SIG-M5 treated with dmso at 0.1 percent for 504 hours (cell line): ENCODE measurements at regions not wholly inside any gene's neighbourhood (a gene's known extent, or its start where the extent isn't known, plus 50 kb on each side); places are given as distances from the start of the nearest gene placed in this dataset.
"Not testable (repeated sequence)": the region's sequence is repeated elsewhere in the genome, so short reads cannot be mapped to it uniquely, and the experiment has no call there.

Source experiments
- DNase-seq: peaks from one replicate; lab custom pipeline; 2025; ENCODE audit not compliant: unreplicated experiment; lab: John Stamatoyannopoulos, UW

GRCh38 chr2:239866778-239867177 is 158.4 kb downstream of the NDUFA10 start:
- no peak for DNase-seq

GRCh38 chr2:239866350-239866749 is 158.8 kb downstream of the NDUFA10 start:
- DNase-seq, result no peak

DNA sequence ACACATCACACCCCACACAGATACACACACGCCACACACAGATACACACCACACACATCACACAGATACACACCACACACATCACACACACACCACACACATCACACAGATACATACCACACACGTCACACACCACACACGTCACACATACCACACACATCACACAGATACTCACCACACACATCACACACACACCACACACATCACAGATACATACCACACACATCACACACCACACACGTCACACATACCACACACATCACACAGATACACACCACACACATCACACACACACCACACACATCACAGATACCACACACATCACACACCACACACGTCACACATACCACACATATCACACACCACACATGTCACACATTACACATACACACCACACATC is 159.3 kb downstream of the NDUFA10 start:
- not testable (repeated sequence) for DNase-seq

- DNase-seq, result no peak
Observed at GRCh38 chr2:239865059-239865639, 160.0 kb downstream of the NDUFA10 start.

- no peak for DNase-seq
Observed at GRCh38 chr2:239864247-239865058, 160.7 kb downstream of the NDUFA10 start.

DNA sequence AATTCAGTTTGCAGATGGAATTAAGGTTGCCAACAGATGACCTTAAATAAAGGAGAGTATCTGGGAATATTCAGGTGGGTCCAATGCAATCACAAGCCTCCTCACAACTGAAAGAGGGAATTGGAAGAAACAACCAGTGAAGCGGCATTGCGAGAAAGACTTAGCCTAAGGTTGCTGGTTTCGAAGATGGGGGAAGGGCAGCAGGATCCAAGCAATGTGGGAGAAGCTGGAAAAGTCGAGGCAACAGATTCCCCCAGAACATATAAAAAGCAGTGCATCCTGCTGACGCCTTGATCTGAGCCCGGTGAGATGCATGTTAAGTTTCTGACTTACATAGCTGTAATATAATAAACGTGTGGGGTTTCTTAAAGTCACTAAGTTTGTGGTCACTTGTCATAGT is 162.5 kb downstream of the NDUFA10 start:
- DNase-seq, result no peak

- DNase-seq, result no peak
Observed at GRCh38 chr2:239858179-239858578, 167.0 kb downstream of the NDUFA10 start.

- DNase-seq, result no peak
Observed at GRCh38 chr2:239857591-239857990, 167.6 kb downstream of the NDUFA10 start.

DNA sequence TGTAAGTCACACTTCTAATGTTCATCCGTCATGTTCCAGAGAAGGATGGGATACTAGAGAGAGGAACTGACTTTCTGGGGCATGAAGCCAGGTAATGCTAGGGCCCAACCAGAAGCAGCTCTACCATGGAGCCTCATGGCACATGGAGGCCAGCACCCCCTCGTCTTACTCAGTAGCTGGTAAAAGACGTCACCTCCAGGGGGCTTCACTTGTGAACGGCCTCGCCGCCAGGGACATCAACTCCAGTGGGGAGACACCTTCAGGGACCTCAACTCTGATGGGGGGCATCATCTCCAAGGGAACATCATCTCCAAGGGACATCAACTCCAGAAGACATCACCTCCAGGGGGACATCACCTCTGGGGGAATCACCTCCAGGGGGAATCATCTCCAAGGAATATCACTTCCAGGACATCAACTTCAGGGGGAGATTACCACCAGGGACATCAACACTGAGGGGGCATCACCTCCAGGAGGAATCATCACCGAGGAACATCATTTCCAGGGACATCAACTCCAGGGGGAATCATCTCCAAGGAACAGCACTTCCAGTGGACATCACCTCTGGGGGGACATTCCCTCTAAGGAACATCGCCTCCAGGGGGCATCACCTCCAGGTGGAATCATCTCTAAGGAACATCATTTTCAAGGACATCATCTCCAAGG is 168.4 kb downstream of the NDUFA10 start:
- no peak for DNase-seq

GRCh38 chr2:239855863-239856587 is 169.1 kb downstream of the NDUFA10 start:
- DNase-seq, result no peak

DNA sequence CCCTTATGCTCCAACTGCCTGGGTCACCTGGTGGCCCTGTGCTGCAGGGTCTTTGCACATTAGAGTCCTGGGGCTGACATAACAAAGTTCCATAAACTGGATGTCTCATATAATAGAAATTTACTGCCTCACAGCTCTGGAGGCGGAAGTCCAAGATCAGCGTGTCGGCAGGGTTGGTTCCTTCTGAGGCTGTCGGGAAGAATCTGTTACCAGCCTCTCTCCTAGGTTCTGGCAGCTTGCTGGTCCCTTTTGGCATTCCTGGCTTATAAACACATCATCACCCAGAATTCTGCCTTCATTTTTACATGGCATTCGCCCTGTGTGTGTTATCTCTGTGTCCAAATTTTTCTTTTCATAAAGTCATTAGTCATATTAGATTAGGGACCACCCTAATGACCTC is 170.5 kb downstream of the NDUFA10 start:
- no peak for DNase-seq

- no peak for DNase-seq
Observed at GRCh38 chr2:239853706-239854327, 171.3 kb downstream of the NDUFA10 start.

DNA sequence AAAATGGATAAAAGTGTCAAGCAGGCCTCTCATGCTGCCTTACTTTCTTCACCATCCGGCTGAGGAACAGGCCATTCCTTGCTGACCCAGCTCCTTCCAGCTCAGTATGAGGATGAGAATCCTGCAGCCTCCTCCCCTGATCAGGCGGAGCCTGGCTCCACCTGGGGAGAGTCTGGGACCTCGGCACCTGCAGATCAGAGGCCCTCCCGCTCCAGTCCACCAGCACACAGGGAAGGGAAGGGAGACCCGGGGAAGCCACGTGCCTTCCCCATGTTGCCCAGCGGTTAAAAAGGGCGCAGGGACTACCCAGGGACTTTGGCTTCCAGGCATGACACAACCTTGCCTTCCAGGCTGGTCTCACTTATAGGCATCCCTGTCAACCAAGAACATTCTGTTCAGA is 172.0 kb downstream of the NDUFA10 start:
- no peak for DNase-seq

GRCh38 chr2:239852272-239852671 is 172.9 kb downstream of the NDUFA10 start:
- DNase-seq, result no peak

DNA sequence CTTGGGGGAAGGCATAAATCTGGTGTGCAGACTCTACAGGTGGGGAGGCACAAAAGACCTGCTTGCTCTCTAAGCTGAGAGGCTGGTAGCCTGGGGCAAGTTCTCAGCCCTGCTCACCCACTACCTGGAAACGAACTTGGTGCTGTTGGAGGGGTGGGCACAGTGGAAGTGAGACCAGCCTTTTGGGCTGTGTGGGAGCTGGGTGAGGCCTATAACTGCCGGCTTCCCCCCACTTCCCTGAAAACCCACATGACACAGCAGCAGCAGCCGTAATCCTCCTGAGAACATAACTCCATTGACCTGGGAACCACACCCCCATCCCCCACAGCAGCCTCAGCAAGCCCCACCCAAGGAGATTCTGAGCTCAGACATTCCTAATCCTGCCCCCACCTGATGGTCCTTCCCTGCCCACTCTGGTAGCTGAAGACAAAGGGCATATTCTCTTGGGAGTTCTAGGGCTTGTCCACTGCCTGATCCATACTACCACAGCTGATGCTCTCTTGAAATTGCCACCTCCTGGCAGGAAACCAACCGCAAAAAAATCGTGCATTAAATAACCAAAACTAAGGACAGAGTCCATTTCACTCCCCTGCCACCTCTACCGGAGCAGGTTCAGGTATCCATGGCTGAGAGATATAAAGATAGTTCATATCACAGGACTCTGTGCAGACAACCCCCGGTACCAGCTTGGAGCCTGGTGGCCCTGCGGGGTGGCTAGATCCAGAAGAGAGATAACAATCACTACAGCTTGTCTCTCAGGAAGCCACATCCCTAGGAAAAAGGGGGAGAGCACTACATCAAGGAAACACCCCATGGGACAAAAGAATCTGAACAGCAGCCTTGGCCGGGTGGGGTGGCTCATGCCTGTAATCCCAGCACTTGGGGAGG is 178.1 kb downstream of the NDUFA10 start:
- no peak for DNase-seq

DNA sequence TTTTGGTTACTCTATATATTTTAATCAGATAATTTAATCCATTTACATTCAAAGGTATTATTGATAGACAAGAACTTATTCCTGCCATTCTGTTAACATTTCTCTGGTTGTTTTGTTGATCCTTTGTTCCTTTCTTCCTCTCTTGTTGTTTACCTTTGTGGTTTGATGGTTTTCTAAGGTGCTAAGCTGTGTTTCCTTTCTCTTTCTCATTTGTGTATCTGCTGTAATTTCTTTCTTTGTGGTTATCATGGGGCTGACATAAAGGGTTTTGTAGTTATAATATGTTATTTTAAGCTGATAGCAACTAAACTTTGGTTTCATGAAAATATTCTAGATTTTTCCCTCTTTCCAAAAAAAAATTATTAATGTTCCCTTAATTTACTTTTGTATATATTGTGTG is 179.2 kb downstream of the NDUFA10 start:
- no peak for DNase-seq

GRCh38 chr2:239839306-239839705 is 185.8 kb downstream of the NDUFA10 start:
- no peak for DNase-seq

GRCh38 chr2:239836021-239836765 is 188.9 kb downstream of the NDUFA10 start:
- no peak for DNase-seq

DNA sequence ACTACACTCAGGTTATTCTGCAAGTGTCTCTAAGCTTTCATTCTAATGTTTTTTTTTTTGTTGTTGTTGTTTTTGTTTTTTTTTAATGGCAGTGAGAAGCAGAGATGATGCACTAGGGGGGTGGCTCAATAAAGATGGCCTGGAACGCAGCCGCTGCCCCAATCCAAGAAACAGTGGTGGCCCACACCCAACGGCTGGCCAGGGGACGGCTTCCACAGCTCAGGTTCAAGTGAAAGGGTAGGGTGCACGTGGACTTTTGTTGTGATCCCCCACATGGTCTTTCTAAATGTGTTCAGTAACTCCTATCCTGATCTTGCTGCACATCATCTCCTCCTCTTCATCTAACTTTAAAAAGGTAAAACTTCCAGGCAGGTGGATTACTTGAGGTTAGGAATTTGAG is 190.1 kb downstream of the NDUFA10 start:
- no peak for DNase-seq
